Testis (tissue), 2 donors: ENCODE measurements at regions not wholly inside any gene's neighbourhood (a gene's known extent, or its start where the extent isn't known, plus 50 kb on each side); places are given as distances from the start of the nearest gene placed in this dataset.

ENCODE experiments used
- POLR2A ChIP-seq: fragments of 450-650 bp; IDR thresholded peaks from one replicate; pipeline ENCODE4 v1.6.1; 2017; ENCODE audit warnings: antibody characterized with exemption, mild to moderate bottlenecking, moderate library complexity
- TF ChIP-seq, protein P1 (sequence below), 3 experiments: fragments of 450-650 bp in 2 of 3; fragments of 200-600 bp in 1 of 3; sonication (generic) in 1 of 3; IDR thresholded peaks; one replicate each; pipeline ENCODE4 v1.5.1; 2016 to 2019; ENCODE audit warnings: antibody characterized with exemption in 3 of 3, mild to moderate bottlenecking in 2 of 3, moderate library complexity in 1 of 3

GRCh38 chr4:138572007-138572406 is 329.9 kb upstream of the SLC7A11 start:
- TF ChIP-seq, protein P1, sequence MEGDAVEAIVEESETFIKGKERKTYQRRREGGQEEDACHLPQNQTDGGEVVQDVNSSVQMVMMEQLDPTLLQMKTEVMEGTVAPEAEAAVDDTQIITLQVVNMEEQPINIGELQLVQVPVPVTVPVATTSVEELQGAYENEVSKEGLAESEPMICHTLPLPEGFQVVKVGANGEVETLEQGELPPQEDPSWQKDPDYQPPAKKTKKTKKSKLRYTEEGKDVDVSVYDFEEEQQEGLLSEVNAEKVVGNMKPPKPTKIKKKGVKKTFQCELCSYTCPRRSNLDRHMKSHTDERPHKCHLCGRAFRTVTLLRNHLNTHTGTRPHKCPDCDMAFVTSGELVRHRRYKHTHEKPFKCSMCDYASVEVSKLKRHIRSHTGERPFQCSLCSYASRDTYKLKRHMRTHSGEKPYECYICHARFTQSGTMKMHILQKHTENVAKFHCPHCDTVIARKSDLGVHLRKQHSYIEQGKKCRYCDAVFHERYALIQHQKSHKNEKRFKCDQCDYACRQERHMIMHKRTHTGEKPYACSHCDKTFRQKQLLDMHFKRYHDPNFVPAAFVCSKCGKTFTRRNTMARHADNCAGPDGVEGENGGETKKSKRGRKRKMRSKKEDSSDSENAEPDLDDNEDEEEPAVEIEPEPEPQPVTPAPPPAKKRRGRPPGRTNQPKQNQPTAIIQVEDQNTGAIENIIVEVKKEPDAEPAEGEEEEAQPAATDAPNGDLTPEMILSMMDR (IDR thresholded peaks at IDR 0.05), result no peak
- TF ChIP-seq POLR2A, result no peak
